GM19035 (cell line): ENCODE measurements at regions not wholly inside any gene's neighbourhood (a gene's known extent, or its start where the extent isn't known, plus 50 kb on each side); places are given as distances from the start of the nearest gene placed in this dataset.
"Not testable (repeated sequence)": the region's sequence is repeated elsewhere in the genome, so short reads cannot be mapped to it uniquely, and the experiment has no call there.

Source experiments
- ATAC-seq: cut with Tn5 transposase; IDR thresholded peaks from one replicate; pipeline ENCODE4 v1.9.1; 2021; ENCODE audit not compliant: unreplicated experiment

- no peak for ATAC-seq
Observed at GRCh38 chr10:56109454-56109853, 251.6 kb downstream of the ZWINT start.

- no peak for ATAC-seq
Observed at GRCh38 chr10:56104923-56105322, 256.1 kb downstream of the ZWINT start.

- ATAC-seq, result no peak
Observed at GRCh38 chr10:56104487-56104886, 256.6 kb downstream of the ZWINT start.

- no peak for ATAC-seq
Observed at GRCh38 chr10:56096226-56096517, 264.9 kb downstream of the ZWINT start.

- ATAC-seq, result no peak
Observed at GRCh38 chr10:56095506-56096225, 265.4 kb downstream of the ZWINT start.

GRCh38 chr10:56093645-56094044 is 267.4 kb downstream of the ZWINT start:
- not testable (repeated sequence) for ATAC-seq

- ATAC-seq, result no peak
Observed at GRCh38 chr10:56091872-56092271, 269.2 kb downstream of the ZWINT start.

- no peak for ATAC-seq
Observed at GRCh38 chr10:56090914-56091540, 270.0 kb downstream of the ZWINT start.

- ATAC-seq, result no peak
Observed at GRCh38 chr10:56085406-56086122, 275.5 kb downstream of the ZWINT start.

- ATAC-seq, result no peak
Observed at GRCh38 chr10:56082169-56082568, 278.9 kb downstream of the ZWINT start.

- no peak for ATAC-seq
Observed at GRCh38 chr10:56068473-56069263, 292.4 kb downstream of the ZWINT start.

- ATAC-seq, result no peak
Observed at GRCh38 chr10:56068040-56068439, 293.0 kb downstream of the ZWINT start.

- no peak for ATAC-seq
Observed at GRCh38 chr10:56063642-56064041, 297.4 kb downstream of the ZWINT start.

GRCh38 chr10:56057860-56058259 is 303.2 kb downstream of the ZWINT start:
- ATAC-seq, result no peak

GRCh38 chr10:56035489-56035888 is 325.6 kb downstream of the ZWINT start:
- ATAC-seq, result no peak

GRCh38 chr10:56028298-56029132 is 332.5 kb downstream of the ZWINT start:
- ATAC-seq, result no peak

GRCh38 chr10:56012101-56012500 is 349.0 kb downstream of the ZWINT start:
- ATAC-seq, result no peak

- ATAC-seq, result no peak
Observed at GRCh38 chr10:56003555-56003954, 357.5 kb downstream of the ZWINT start.

- no peak for ATAC-seq
Observed at GRCh38 chr10:55989188-55989587, 371.9 kb downstream of the ZWINT start.

GRCh38 chr10:55979203-55979602 is 381.9 kb downstream of the ZWINT start:
- ATAC-seq, result no peak

- no peak for ATAC-seq
Observed at GRCh38 chr10:55966101-55966500, 395.0 kb downstream of the ZWINT start.
